GM13977 (cell line): ENCODE measurements at regions not wholly inside any gene's neighbourhood (a gene's known extent, or its start where the extent isn't known, plus 50 kb on each side); places are given as distances from the start of the nearest gene placed in this dataset.

Experiments used
- DNase-seq: peaks from one replicate; pipeline ENCODE4 v3.0.0; 2012; ENCODE audit warnings: low spot score
- CTCF ChIP-seq: IDR thresholded peaks from 2 replicates; pipeline ENCODE4 v1.5.1; 2012; ENCODE audit warnings: mild to moderate bottlenecking, control low read depth; ENCODE audit not compliant: insufficient read depth; ENCODE audit errors: extremely low read depth, missing control alignments
- in situ Hi-C: fragments of 300-500 bp; cut with MboI; formaldehyde crosslinking; loops from one replicate; pipeline ENCODE4 v1.12.0; 2022; ENCODE audit warnings: low sequenced_read_pairs, low pct_unique_long_range_greater_than_20kb, mixed read lengths, inconsistent platforms; ENCODE audit not compliant: unreplicated experiment

GRCh38 chr2:117190856-117191559, 623.5 kb upstream of the DDX18 start:
- TF ChIP-seq CTCF, result no peak
- no peak for DNase-seq
- in situ Hi-C loops, result no loop called here

- DNase-seq, result no peak
- in situ Hi-C loops, result no loop called here
- TF ChIP-seq CTCF, result no peak
These were observed 619.1 kb upstream of the DDX18 start for GRCh38 chr2:117195381-117195780.

- in situ Hi-C loops, result no loop called here
These were observed 615.0 kb upstream of the DDX18 start for GRCh38 chr2:117199511-117199910.

GRCh38 chr2:117212562-117212961, 601.9 kb upstream of the DDX18 start:
- TF ChIP-seq CTCF, result no peak
- no peak for DNase-seq
- in situ Hi-C loops, result no loop called here

More at GRCh38 chr2:117199511-117199910, 615.0 kb upstream of the DDX18 start:
- DNase-seq, result no peak
- no peak for TF ChIP-seq CTCF

GRCh38 chr2:117217145-117217544, 597.3 kb upstream of the DDX18 start:
- in situ Hi-C loops, result no loop called here

GRCh38 chr2:117222809-117223208, 591.7 kb upstream of the DDX18 start:
- in situ Hi-C loops, result no loop called here
- TF ChIP-seq CTCF, result no peak

More at GRCh38 chr2:117217145-117217544, 597.3 kb upstream of the DDX18 start:
- DNase-seq, result no peak
- TF ChIP-seq CTCF, result no peak

More at GRCh38 chr2:117222809-117223208, 591.7 kb upstream of the DDX18 start:
- DNase-seq, result no peak
